ENCODE measurements at regions not wholly inside any gene's neighbourhood (a gene's known extent, or its start where the extent isn't known, plus 50 kb on each side); places are given as distances from the start of the nearest gene placed in this dataset.

- TF ChIP-seq CEBPB (IDR thresholded peaks at IDR 0.05) (no peak), MAZ (IDR thresholded peaks at IDR 0.05; ENCODE audit: borderline replicate concordance, low read depth, low read length) (no peak), CTCF (IDR thresholded peaks at IDR 0.05) (no peak)
Measured at GRCh38 chr3:148606979-148607378, 90.7 kb upstream of the AGTR1 start.
